ENCODE measurements at regions not wholly inside any gene's neighbourhood (a gene's known extent, or its start where the extent isn't known, plus 50 kb on each side); places are given as distances from the start of the nearest gene placed in this dataset.

DNA sequence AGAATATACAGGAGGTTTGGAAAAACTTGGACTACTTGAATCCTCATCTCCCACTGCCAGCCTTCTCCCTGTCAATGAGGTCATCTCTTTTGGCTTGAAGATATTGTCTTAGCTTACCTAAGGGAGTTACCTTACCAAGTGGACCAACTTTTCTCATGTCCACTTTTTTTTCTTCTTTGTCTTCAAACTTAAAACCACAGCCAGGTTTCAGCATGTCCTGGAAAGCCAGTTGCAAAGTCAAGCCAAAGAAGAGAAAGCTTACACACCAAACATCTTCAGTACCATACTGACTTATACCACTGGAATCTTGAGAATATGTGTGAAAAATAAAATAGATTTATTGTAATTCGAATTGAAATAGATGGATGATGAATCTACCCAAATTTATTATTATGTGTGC lies 520.5 kb downstream of the HTR7 start:
- TF ChIP-seq CTCF (optimal IDR thresholded peaks at IDR 0.05 in 1 of 3, IDR thresholded peaks at IDR 0.05 in 1 of 3, conservative IDR thresholded peaks at IDR 0.05 in 1 of 3; ENCODE audit: extremely low read depth in 1 of 3, insufficient read depth in 2 of 3, low read length in 3 of 3) (no peak), EZH2 (IDR thresholded peaks at IDR 0.05; ENCODE audit: low read length) (no peak)
